COR-L47 (cell line): ENCODE measurements at regions not wholly inside any gene's neighbourhood (a gene's known extent, or its start where the extent isn't known, plus 50 kb on each side); places are given as distances from the start of the nearest gene placed in this dataset.

Experiments
- DNase-seq: peaks from one replicate; lab custom pipeline; 2025; lab: John Stamatoyannopoulos, UW

GRCh38 chr15:29320420-29320819, 50.8 kb upstream of the NSMCE3 start:
- DNase-seq: no peak

GRCh38 chr15:29319823-29320222, 50.2 kb upstream of the NSMCE3 start:
- DNase-seq: no peak
